Bronchial epithelial cell (primary cell): ENCODE measurements at regions not wholly inside any gene's neighbourhood (a gene's known extent, or its start where the extent isn't known, plus 50 kb on each side); places are given as distances from the start of the nearest gene placed in this dataset.
A peak's percentile ranks its signal among the peaks of the same experiment; 100 is the strongest.

Source experiments
- DNase-seq: peaks from one replicate; pipeline ENCODE4 v3.0.0-alpha.2; 2010; ENCODE audit warnings: low read depth
- FAIRE-seq: peaks from 2 replicates; lab custom pipeline; 2011; peaks lifted over from hg19 to GRCh38; lab: Jason Lieb, UNC
- H3K27me3 ChIP-seq: 2 replicates; pipeline ENCODE4 v1.5.1; 2011; ENCODE audit warnings: low read length; ENCODE audit not compliant: control insufficient read depth, insufficient read depth
- H3K36me3 ChIP-seq: 2 replicates; pipeline ENCODE4 v1.5.1; 2011; ENCODE audit warnings: low read length; ENCODE audit not compliant: control insufficient read depth, insufficient read depth
- H3K4me3 ChIP-seq: 2 replicates; pipeline ENCODE4 v1.5.1; 2011; ENCODE audit warnings: mild to moderate bottlenecking, low read depth, low read length, control low read depth
- TF ChIP-seq, protein P1 (sequence below): IDR thresholded peaks from 2 replicates; pipeline ENCODE4 v1.5.1; 2011; ENCODE audit warnings: mild to moderate bottlenecking, moderate library complexity, low read length, control low read depth, inconsistent platforms; ENCODE audit not compliant: insufficient read depth, severe bottlenecking

DNA sequence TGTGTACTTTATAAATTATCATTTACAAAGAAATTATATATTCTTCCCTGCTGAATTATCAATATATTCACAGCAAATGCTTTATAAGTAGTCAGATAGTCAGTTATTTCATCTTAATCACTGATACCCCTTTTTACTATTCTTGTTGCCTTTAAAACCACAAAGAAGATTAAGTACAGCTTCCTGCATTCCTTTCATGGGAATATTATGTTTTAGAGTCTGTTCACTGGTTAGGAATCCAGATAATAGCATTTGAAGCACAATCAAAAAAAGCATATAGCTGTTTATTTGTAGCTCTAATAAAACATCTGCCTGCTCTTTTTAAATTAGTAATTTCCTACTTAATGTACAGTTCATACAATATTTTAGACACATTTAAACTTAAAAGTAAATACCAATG is 508.9 kb downstream of the FBXO15 start:
- H3K4me3 ChIP-seq = no peak overlapping the region
- FAIRE-seq = no peak
- no peaks in the 10 kb centered on the region for H3K36me3 ChIP-seq
- TF ChIP-seq, protein P1, sequence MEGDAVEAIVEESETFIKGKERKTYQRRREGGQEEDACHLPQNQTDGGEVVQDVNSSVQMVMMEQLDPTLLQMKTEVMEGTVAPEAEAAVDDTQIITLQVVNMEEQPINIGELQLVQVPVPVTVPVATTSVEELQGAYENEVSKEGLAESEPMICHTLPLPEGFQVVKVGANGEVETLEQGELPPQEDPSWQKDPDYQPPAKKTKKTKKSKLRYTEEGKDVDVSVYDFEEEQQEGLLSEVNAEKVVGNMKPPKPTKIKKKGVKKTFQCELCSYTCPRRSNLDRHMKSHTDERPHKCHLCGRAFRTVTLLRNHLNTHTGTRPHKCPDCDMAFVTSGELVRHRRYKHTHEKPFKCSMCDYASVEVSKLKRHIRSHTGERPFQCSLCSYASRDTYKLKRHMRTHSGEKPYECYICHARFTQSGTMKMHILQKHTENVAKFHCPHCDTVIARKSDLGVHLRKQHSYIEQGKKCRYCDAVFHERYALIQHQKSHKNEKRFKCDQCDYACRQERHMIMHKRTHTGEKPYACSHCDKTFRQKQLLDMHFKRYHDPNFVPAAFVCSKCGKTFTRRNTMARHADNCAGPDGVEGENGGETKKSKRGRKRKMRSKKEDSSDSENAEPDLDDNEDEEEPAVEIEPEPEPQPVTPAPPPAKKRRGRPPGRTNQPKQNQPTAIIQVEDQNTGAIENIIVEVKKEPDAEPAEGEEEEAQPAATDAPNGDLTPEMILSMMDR = no peak
- no peaks in the 10 kb centered on the region for H3K27me3 ChIP-seq
- peak; percentile 37 for DNase-seq

DNA sequence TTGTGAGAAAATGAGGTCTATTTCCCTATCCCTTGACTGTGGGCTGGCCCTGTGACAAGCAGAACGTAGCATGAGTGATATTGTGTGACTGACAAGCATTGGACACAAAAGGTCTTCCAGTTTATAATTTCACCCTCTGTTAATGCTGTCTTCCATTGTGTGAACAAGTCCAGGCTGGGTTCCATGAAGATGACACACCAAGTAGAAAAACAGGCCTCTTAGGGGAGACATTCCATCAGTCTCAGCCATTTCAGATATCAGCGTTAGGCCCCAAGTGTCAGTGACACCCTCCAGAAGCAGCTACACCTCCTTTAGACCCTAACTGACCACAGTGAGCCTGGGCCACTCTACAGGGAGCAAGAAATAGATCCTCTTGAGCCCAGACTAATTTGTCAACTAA is 511.3 kb downstream of the FBXO15 start:
- DNase-seq (peak; percentile 82), FAIRE-seq (no peak)
- Histone ChIP-seq H3K27me3 (no peaks in the 10 kb centered on the region), H3K4me3 (no peak overlapping the region), H3K36me3 (no peaks in the 10 kb centered on the region)
- TF ChIP-seq, protein P1 = no peak

DNA sequence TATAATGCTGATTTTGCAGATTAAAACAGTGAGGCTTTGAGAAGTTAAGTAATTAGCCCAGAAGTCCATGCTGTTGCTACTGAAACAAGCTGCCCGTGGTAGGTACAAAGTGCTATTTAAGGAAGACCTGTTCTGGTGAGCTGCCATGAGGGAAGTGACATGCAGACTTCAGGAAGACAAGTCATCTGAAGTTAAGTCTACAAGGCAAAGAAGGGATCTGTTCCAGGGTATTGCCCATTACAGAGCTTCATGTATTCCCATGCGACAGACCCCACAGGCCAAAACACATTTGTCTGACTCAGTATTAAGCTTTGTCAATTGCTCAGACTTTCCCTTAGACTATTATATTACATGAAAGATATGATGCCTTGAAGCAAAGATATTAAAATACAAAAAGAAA is 520.8 kb downstream of the FBXO15 start:
- Histone ChIP-seq H3K4me3 (no peak overlapping the region), H3K27me3 (no peaks in the 10 kb centered on the region), H3K36me3 (no peaks in the 10 kb centered on the region)
- DNase-seq = peak; percentile 36
- TF ChIP-seq, protein P1 = no peak
- no peak for FAIRE-seq

DNA sequence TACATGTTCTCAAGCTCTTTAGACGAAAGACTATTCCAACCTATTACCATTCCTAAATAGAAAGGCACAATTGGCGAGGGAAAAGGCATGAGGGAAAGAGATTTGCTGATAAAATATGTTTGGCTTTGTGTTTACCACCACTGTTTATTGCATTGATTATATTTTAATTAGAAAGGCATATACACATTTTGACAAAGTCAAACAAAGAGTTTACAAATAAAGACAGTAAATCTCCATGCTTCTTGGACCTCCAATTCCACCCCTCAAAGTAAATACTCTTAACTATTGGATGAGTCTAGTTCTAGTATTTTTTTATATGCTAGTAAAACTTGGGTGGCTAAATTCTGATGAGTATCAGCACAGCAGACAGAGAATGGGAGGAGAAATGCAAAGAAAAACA is 521.4 kb downstream of the FBXO15 start:
- FAIRE-seq = no peak
- H3K27me3 ChIP-seq = no peaks in the 10 kb centered on the region
- H3K36me3 ChIP-seq = no peaks in the 10 kb centered on the region
- TF ChIP-seq, protein P1 = no peak
- no peak overlapping the region for H3K4me3 ChIP-seq
- no peak for DNase-seq

DNA sequence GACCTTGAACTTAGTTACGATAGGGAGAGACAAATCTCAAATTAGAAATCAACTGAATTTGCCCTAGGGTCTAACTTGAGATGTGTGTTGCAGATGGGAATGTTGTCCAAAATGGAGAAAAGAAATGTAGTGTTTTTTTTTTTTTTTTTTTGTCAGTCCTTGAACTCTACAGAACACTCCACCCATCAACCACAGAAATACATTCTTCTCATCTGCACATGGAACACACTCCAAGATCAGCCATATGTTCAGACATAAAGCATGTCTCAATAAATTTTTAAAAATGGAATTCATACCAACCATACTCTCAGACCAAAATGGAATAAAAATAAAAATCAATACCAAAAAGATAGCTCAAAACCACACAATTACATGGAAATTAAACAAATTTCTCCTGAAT is 526.5 kb downstream of the FBXO15 start:
- H3K27me3 ChIP-seq = no peaks in the 10 kb centered on the region
- H3K4me3 ChIP-seq = no peak overlapping the region
- TF ChIP-seq, protein P1 = no peak
- FAIRE-seq (no peak), DNase-seq (no peak)
- no peaks in the 10 kb centered on the region for H3K36me3 ChIP-seq

DNA sequence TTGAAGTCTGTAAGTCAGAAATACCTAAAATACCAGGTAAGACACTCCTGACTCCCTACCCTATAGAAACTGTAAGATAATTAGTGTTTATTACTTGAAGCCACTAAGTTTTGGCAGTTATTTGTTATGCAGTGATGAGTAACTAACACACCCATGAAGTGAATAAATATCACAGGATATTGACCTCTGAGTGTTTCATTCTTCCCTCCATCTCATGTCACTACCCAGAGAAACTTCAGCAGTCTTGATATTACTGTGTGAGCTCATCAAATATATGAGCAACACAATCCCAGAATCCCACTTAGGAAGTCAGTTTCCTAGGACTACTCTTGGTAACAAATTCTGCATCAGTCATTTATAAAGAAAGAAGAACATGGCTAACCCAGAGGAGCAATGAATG is 529.7 kb downstream of the FBXO15 start:
- H3K4me3 ChIP-seq = no peak overlapping the region
- no peaks in the 10 kb centered on the region for H3K27me3 ChIP-seq
- FAIRE-seq (no peak), DNase-seq (peak; percentile 66)
- TF ChIP-seq, protein P1 = no peak
- H3K36me3 ChIP-seq = no peaks in the 10 kb centered on the region
